ENCODE measurements at regions not wholly inside any gene's neighbourhood (a gene's known extent, or its start where the extent isn't known, plus 50 kb on each side); places are given as distances from the start of the nearest gene placed in this dataset.

GRCh38 chr12:75660805-75661404 is 149.5 kb upstream of the KRR1 start:
- DNase-seq (ENCODE audit: low spot score) (no peak), ATAC-seq (no peak), FAIRE-seq (no peak)
- no peak overlapping the region for H3K4me3 ChIP-seq (replicated peaks in 1 of 3; ENCODE audit: insufficient read depth in 1 of 3, low read depth in 2 of 3, low read length in 3 of 3)
- H3K9me3 ChIP-seq (ENCODE audit: low read length): no peaks in the 10 kb centered on the region
- BruUV-seq (replicated peaks): no TSS peak
- no peak overlapping the region for H2AFZ ChIP-seq (ENCODE audit: low read length)
- ChIA-PET POLR2A (no interaction called here), CTCF (ENCODE audit: low intra/inter-chr PET ratio, low total read pairs) (no interaction called here)
- H3K36me3 ChIP-seq (replicated peaks in 1 of 2; ENCODE audit: control insufficient read depth in 1 of 2, insufficient read depth in 2 of 2, low read length in 2 of 2): no peaks in the 10 kb centered on the region
- peaks cover 16% of the 10 kb centered on the region for H3K4me1 ChIP-seq (ENCODE audit: insufficient read depth, low read length)
- 95% methylated on average over 3 of the region's 3 CpGs for WGBS (ENCODE audit: low lambda C conversion rate)
- no peak for TF ChIP-seq NPAS2 (CRISPR knock-in tag; IDR thresholded peaks at IDR 0.05; ENCODE audit: borderline replicate concordance)
- TF ChIP-seq CHD2 (IDR thresholded peaks at IDR 0.05; ENCODE audit: low read depth, low read length): no peak
- TF ChIP-seq, protein P1, sequence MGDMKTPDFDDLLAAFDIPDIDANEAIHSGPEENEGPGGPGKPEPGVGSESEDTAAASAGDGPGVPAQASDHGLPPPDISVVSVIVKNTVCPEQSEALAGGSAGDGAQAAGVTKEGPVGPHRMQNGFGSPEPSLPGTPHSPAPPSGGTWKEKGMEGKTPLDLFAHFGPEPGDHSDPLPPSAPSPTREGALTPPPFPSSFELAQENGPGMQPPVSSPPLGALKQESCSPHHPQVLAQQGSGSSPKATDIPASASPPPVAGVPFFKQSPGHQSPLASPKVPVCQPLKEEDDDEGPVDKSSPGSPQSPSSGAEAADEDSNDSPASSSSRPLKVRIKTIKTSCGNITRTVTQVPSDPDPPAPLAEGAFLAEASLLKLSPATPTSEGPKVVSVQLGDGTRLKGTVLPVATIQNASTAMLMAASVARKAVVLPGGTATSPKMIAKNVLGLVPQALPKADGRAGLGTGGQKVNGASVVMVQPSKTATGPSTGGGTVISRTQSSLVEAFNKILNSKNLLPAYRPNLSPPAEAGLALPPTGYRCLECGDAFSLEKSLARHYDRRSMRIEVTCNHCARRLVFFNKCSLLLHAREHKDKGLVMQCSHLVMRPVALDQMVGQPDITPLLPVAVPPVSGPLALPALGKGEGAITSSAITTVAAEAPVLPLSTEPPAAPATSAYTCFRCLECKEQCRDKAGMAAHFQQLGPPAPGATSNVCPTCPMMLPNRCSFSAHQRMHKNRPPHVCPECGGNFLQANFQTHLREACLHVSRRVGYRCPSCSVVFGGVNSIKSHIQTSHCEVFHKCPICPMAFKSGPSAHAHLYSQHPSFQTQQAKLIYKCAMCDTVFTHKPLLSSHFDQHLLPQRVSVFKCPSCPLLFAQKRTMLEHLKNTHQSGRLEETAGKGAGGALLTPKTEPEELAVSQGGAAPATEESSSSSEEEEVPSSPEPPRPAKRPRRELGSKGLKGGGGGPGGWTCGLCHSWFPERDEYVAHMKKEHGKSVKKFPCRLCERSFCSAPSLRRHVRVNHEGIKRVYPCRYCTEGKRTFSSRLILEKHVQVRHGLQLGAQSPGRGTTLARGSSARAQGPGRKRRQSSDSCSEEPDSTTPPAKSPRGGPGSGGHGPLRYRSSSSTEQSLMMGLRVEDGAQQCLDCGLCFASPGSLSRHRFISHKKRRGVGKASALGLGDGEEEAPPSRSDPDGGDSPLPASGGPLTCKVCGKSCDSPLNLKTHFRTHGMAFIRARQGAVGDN (CRISPR knock-in tag; IDR thresholded peaks at IDR 0.05): no peak
- H4K20me1 ChIP-seq (ENCODE audit: insufficient read depth, low read length): no peaks in the 10 kb centered on the region
- no peaks in the 10 kb centered on the region for H3K27me3 ChIP-seq (ENCODE audit: control insufficient read depth in 1 of 2, insufficient read depth in 2 of 2, low read length in 2 of 2)
- no peak overlapping the region for H3K27ac ChIP-seq (ENCODE audit: extremely low read length, insufficient read depth, low read length)
- H3K4me2 ChIP-seq (ENCODE audit: low read depth, low read length): no peak overlapping the region
- in situ Hi-C loops (cut with HindIII; ENCODE audit: extremely low pct_ligation_motif_present, low pct_unique_long_range_greater_than_20kb) (no loop called here), intact Hi-C loops (cut with micrococcal nuclease; ENCODE audit: unreplicated experiment) (no loop called here)
- H3K9ac ChIP-seq (ENCODE audit: insufficient read depth, low read depth, low read length): no peak overlapping the region
- H3K79me2 ChIP-seq (ENCODE audit: insufficient read depth, low read length): no peaks in the 10 kb centered on the region

GRCh38 chr12:75660107-75660530 is 148.7 kb upstream of the KRR1 start:
- Histone ChIP-seq H3K79me2 (ENCODE audit: insufficient read depth, low read length) (no peaks in the 10 kb centered on the region), H3K4me3 (replicated peaks in 1 of 3; ENCODE audit: insufficient read depth in 1 of 3, low read depth in 2 of 3, low read length in 3 of 3) (no peak overlapping the region), H3K9ac (ENCODE audit: insufficient read depth, low read depth, low read length) (no peak overlapping the region), H3K9me3 (ENCODE audit: low read length) (no peaks in the 10 kb centered on the region), H3K27ac (ENCODE audit: extremely low read length, insufficient read depth, low read length) (no peak overlapping the region), H3K36me3 (replicated peaks in 1 of 2; ENCODE audit: control insufficient read depth in 1 of 2, insufficient read depth in 2 of 2, low read length in 2 of 2) (no peaks in the 10 kb centered on the region), H3K27me3 (ENCODE audit: control insufficient read depth in 1 of 2, insufficient read depth in 2 of 2, low read length in 2 of 2) (no peaks in the 10 kb centered on the region), H3K4me2 (ENCODE audit: low read depth, low read length) (no peak overlapping the region), H3K4me1 (ENCODE audit: insufficient read depth, low read length) (peaks cover 8% of the 10 kb centered on the region), H2AFZ (ENCODE audit: low read length) (no peak overlapping the region), H4K20me1 (ENCODE audit: insufficient read depth, low read length) (no peaks in the 10 kb centered on the region)
- intact Hi-C loops (cut with micrococcal nuclease; ENCODE audit: unreplicated experiment) (no loop called here), in situ Hi-C loops (cut with HindIII; ENCODE audit: extremely low pct_ligation_motif_present, low pct_unique_long_range_greater_than_20kb) (no loop called here)
- BruUV-seq (replicated peaks): no TSS peak
- ATAC-seq: no peak
- no peak for DNase-seq (ENCODE audit: low spot score)
- CTCF ChIA-PET (ENCODE audit: low intra/inter-chr PET ratio, low total read pairs): no interaction called here
- FAIRE-seq: no peak
- POLR2A ChIA-PET: no interaction called here
- 91% methylated on average over 4 of the region's 4 CpGs for WGBS (ENCODE audit: low lambda C conversion rate)
- TF ChIP-seq TP53 (CRISPR knock-in tag; conservative IDR thresholded peaks at IDR 0.05): no peak
- no peak for TF ChIP-seq RBM22 (optimal IDR thresholded peaks at IDR 0.05; ENCODE audit: low read length)
- TF ChIP-seq CSRNP1 (CRISPR knock-in tag; IDR thresholded peaks at IDR 0.05): no peak
- TF ChIP-seq, protein P2, sequence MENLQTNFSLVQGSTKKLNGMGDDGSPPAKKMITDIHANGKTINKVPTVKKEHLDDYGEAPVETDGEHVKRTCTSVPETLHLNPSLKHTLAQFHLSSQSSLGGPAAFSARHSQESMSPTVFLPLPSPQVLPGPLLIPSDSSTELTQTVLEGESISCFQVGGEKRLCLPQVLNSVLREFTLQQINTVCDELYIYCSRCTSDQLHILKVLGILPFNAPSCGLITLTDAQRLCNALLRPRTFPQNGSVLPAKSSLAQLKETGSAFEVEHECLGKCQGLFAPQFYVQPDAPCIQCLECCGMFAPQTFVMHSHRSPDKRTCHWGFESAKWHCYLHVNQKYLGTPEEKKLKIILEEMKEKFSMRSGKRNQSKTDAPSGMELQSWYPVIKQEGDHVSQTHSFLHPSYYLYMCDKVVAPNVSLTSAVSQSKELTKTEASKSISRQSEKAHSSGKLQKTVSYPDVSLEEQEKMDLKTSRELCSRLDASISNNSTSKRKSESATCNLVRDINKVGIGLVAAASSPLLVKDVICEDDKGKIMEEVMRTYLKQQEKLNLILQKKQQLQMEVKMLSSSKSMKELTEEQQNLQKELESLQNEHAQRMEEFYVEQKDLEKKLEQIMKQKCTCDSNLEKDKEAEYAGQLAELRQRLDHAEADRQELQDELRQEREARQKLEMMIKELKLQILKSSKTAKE (CRISPR knock-in tag; IDR thresholded peaks at IDR 0.05; ENCODE audit: borderline replicate concordance): no peak
- no peak for TF ChIP-seq CBX1 (IDR thresholded peaks at IDR 0.05; ENCODE audit: low read depth)
- TF ChIP-seq HDAC6 (IDR thresholded peaks at IDR 0.05; ENCODE audit: low read depth, low read length): no peak
- TF ChIP-seq ISL2 (CRISPR knock-in tag; IDR thresholded peaks at IDR 0.05): no peak
- TF ChIP-seq ZNF331 (CRISPR knock-in tag; IDR thresholded peaks at IDR 0.05): no peak
